Smooth muscle cell (in vitro differentiated cells): ENCODE measurements at regions not wholly inside any gene's neighbourhood (a gene's known extent, or its start where the extent isn't known, plus 50 kb on each side); places are given as distances from the start of the nearest gene placed in this dataset.

Source experiments
- DNase-seq: peaks from one replicate; lab custom pipeline; 2025; ENCODE audit not compliant: unreplicated experiment; lab: John Stamatoyannopoulos, UW
- H2AFZ ChIP-seq: fragments of 200-600 bp; sonication (generic); 2 replicates; pipeline ENCODE4 v1.6.0; 2016; ENCODE audit warnings: antibody characterized with exemption, low read depth, mild to moderate bottlenecking
- H3F3A ChIP-seq: fragments of 200-600 bp; sonication (generic); 2 replicates; pipeline ENCODE4 v1.6.0; 2017; ENCODE audit warnings: antibody characterized with exemption, low read depth
- H3K27ac ChIP-seq: fragments of 200-600 bp; sonication (generic); 2 replicates; pipeline ENCODE4 v1.5.1; 2016; ENCODE audit warnings: low read depth, mild to moderate bottlenecking
- H3K27me3 ChIP-seq: fragments of 200-600 bp; sonication (generic); 2 replicates; pipeline ENCODE4 v1.6.1; 2016; ENCODE audit warnings: low read depth, mild to moderate bottlenecking
- H3K36me3 ChIP-seq: fragments of 200-600 bp; sonication (generic); 2 replicates; pipeline ENCODE4 v1.5.1; 2016; ENCODE audit warnings: low read depth
- H3K4me1 ChIP-seq: fragments of 200-600 bp; sonication (generic); 2 replicates; pipeline ENCODE4 v1.5.1; 2016; ENCODE audit warnings: low read depth
- H3K4me2 ChIP-seq: fragments of 200-600 bp; sonication (generic); 2 replicates; pipeline ENCODE4 v1.6.0; 2016; ENCODE audit warnings: mild to moderate bottlenecking
- H3K4me3 ChIP-seq: fragments of 200-600 bp; sonication (generic); 2 replicates; pipeline ENCODE4 v1.5.1; 2016; ENCODE audit warnings: mild to moderate bottlenecking
- H3K79me2 ChIP-seq: fragments of 200-600 bp; sonication (generic); 2 replicates; pipeline ENCODE4 v1.6.0; 2016; ENCODE audit warnings: low read depth, mild to moderate bottlenecking
- H3K9ac ChIP-seq: fragments of 200-600 bp; sonication (generic); 2 replicates; pipeline ENCODE4 v1.6.0; 2016; ENCODE audit warnings: low read depth
- H3K9me3 ChIP-seq: fragments of 200-600 bp; sonication (generic); replicated peaks from 2 replicates; pipeline ENCODE4 v1.5.1; 2016; ENCODE audit warnings: low read depth
- H4K20me1 ChIP-seq: fragments of 200-600 bp; sonication (generic); 2 replicates; pipeline ENCODE4 v1.6.0; 2016; ENCODE audit warnings: low read depth
- CTCF ChIP-seq: fragments of 200-600 bp; sonication (generic); IDR thresholded peaks from 2 replicates; pipeline ENCODE4 v1.5.1; 2017; ENCODE audit warnings: borderline replicate concordance, mild to moderate bottlenecking, antibody characterized with exemption; ENCODE audit not compliant: insufficient read depth, poor library complexity, severe bottlenecking
- WGBS: methylation state at CpG from one replicate; pipeline ENCODE4 v1.1.7; 2016; ENCODE audit warnings: low lambda C conversion rate; 5-methylcytosine and 5-hydroxymethylcytosine counted together

- WGBS, result 84% methylated on average over 5 of the region's 5 CpGs
- no peaks in the 10 kb centered on the region for H3F3A ChIP-seq
- peaks cover 14% of the 10 kb centered on the region for H3K4me1 ChIP-seq
- no peak overlapping the region for H2AFZ ChIP-seq
- H3K79me2 ChIP-seq, result no peaks in the 10 kb centered on the region
- no peak for TF ChIP-seq CTCF
- H3K4me2 ChIP-seq, result no peak overlapping the region
- H3K9me3 ChIP-seq, result no peaks in the 10 kb centered on the region
- no peak overlapping the region for H3K4me3 ChIP-seq
- no peaks in the 10 kb centered on the region for H4K20me1 ChIP-seq
- H3K27me3 ChIP-seq, result no peaks in the 10 kb centered on the region
- no peak overlapping the region for H3K27ac ChIP-seq
- H3K9ac ChIP-seq, result no peak overlapping the region
- H3K36me3 ChIP-seq, result no peaks in the 10 kb centered on the region
- DNase-seq, result no peak
Observed at GRCh38 chr12:126434412-126434985, 1369.3 kb downstream of the AACS start.

- Histone ChIP-seq H3F3A (no peaks in the 10 kb centered on the region), H3K4me1 (peaks cover 10% of the 10 kb centered on the region), H3K36me3 (no peaks in the 10 kb centered on the region), H3K27me3 (no peaks in the 10 kb centered on the region), H3K4me3 (no peak overlapping the region), H3K79me2 (no peaks in the 10 kb centered on the region), H2AFZ (no peak overlapping the region), H3K4me2 (no peak overlapping the region), H4K20me1 (no peaks in the 10 kb centered on the region), H3K9me3 (no peaks in the 10 kb centered on the region), H3K9ac (no peak overlapping the region), H3K27ac (no peak overlapping the region)
- WGBS, result 93% methylated on average over 3 of the region's 3 CpGs
- DNase-seq, result no peak
- TF ChIP-seq CTCF, result no peak
Observed at GRCh38 chr12:126436041-126436440, 1370.8 kb downstream of the AACS start.

GRCh38 chr12:126437934-126438333 is 1372.7 kb downstream of the AACS start:
- Histone ChIP-seq H3K36me3 (no peaks in the 10 kb centered on the region), H4K20me1 (no peaks in the 10 kb centered on the region), H3K79me2 (no peaks in the 10 kb centered on the region), H3K27ac (no peak overlapping the region), H3K4me1 (peaks cover 3% of the 10 kb centered on the region), H3F3A (no peaks in the 10 kb centered on the region), H3K4me3 (no peak overlapping the region), H3K9ac (no peak overlapping the region), H3K27me3 (no peaks in the 10 kb centered on the region), H2AFZ (no peak overlapping the region), H3K4me2 (no peak overlapping the region), H3K9me3 (no peaks in the 10 kb centered on the region)
- no peak for TF ChIP-seq CTCF
- 93% methylated on average over 1 of the region's 1 CpG for WGBS
- no peak for DNase-seq

GRCh38 chr12:126443977-126444376 is 1378.7 kb downstream of the AACS start:
- Histone ChIP-seq H3K4me2 (no peak overlapping the region), H3K36me3 (no peaks in the 10 kb centered on the region), H3K4me1 (no peaks in the 10 kb centered on the region), H4K20me1 (no peaks in the 10 kb centered on the region), H3F3A (no peaks in the 10 kb centered on the region), H2AFZ (no peak overlapping the region), H3K27ac (no peak overlapping the region), H3K9ac (no peak overlapping the region), H3K79me2 (no peaks in the 10 kb centered on the region), H3K4me3 (no peak overlapping the region), H3K27me3 (no peaks in the 10 kb centered on the region), H3K9me3 (no peaks in the 10 kb centered on the region)
- DNase-seq, result no peak
- TF ChIP-seq CTCF, result no peak
- 82% methylated on average over 7 of the region's 7 CpGs for WGBS
